Kidney epithelial cell (primary cell): ENCODE measurements at regions not wholly inside any gene's neighbourhood (a gene's known extent, or its start where the extent isn't known, plus 50 kb on each side); places are given as distances from the start of the nearest gene placed in this dataset.

Experiments used
- DNase-seq: peaks from one replicate; pipeline ENCODE4 v3.0.0-alpha.2; 2010; ENCODE audit warnings: low read depth
- H3K27me3 ChIP-seq: 2 replicates; pipeline ENCODE4 v1.6.0; 2011; ENCODE audit warnings: low read length; ENCODE audit not compliant: control insufficient read depth, insufficient read depth
- H3K36me3 ChIP-seq: 2 replicates; pipeline ENCODE4 v1.5.1; 2011; ENCODE audit warnings: low read length; ENCODE audit not compliant: control insufficient read depth, insufficient read depth
- H3K4me3 ChIP-seq: 2 replicates; pipeline ENCODE4 v1.5.1; 2011; ENCODE audit warnings: low read depth, mild to moderate bottlenecking, control low read depth, low read length
- CTCF ChIP-seq: IDR thresholded peaks from 2 replicates; pipeline ENCODE4 v1.5.1; 2011; ENCODE audit warnings: mild to moderate bottlenecking, moderate library complexity, low read length, control low read depth, inconsistent platforms; ENCODE audit not compliant: insufficient read depth, poor library complexity, severe bottlenecking

- Histone ChIP-seq H3K36me3 (no peaks in the 10 kb centered on the region), H3K4me3 (no peak overlapping the region), H3K27me3 (no peaks in the 10 kb centered on the region)
- no peak for DNase-seq
- TF ChIP-seq CTCF = peak; percentile 12
These were observed 180.3 kb downstream of the IPO8 start for GRCh38 chr12:30515351-30515750.

- TF ChIP-seq CTCF = no peak
- Histone ChIP-seq H3K36me3 (no peaks in the 10 kb centered on the region), H3K4me3 (no peak overlapping the region), H3K27me3 (no peaks in the 10 kb centered on the region)
- no peak for DNase-seq
These were observed 181.0 kb downstream of the IPO8 start for GRCh38 chr12:30514666-30515065.

DNA sequence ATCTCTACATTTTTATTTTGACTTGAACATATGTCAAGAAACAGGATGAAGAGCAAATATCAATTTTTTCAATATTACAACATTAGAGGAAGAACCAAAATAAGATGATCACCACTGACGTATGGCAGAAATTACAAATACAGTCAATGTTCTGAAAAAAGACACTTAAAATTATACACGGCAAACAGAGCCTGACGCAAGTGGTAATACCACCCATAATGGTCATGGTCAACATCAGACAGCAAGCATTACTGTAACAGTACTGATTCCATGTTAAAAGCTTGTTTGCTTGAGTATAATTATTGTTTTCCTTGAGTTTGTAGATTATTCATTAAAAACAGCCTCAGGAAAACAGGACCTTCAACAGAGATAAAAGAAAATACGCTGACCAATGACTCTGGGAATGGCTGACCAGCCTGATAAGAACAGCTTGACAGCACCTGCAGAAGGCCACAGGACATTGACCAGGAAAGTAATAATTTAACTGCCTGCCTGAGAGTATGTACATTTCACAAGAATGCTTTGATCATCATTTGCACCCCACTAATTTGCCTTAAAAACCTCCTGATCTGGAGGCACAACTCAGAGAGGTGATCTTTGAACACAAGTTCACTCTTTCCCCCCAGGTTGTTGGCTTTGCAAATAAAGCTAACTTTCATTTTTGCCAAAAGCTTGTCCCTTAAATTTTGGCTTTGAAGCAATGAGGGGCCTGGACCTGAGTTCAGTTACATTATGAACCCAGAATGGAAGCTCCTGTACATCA, 187.3 kb downstream of the IPO8 start:
- Histone ChIP-seq H3K4me3 (no peak overlapping the region), H3K36me3 (no peaks in the 10 kb centered on the region), H3K27me3 (no peaks in the 10 kb centered on the region)
- no peak for DNase-seq
- no peak for TF ChIP-seq CTCF

GRCh38 chr12:30507576-30507975, 188.1 kb downstream of the IPO8 start:
- no peak overlapping the region for H3K4me3 ChIP-seq
- H3K27me3 ChIP-seq = no peaks in the 10 kb centered on the region
- no peak for TF ChIP-seq CTCF
- no peak for DNase-seq
- H3K36me3 ChIP-seq = no peaks in the 10 kb centered on the region

DNA sequence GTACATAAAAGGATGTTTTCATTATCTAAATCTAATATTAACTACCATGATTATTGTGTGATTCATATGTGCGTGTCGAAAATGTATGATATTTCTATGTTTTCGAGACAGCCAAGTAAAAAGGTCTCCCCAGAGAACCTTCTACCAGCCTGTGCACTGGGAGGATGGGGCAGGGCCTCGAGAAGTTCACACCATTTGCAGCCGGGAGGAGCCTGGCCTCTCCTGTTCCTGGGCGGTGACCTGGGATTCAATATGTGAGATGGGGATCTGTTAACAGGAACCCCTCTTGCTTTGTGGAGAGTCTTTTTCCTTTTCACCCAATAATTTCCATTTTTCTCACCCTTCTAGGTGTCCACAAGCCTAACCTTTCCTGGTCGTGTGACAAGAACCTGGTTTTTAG, 189.3 kb downstream of the IPO8 start:
- no peak for TF ChIP-seq CTCF
- DNase-seq = no peak
- H3K27me3 ChIP-seq = no peaks in the 10 kb centered on the region
- H3K4me3 ChIP-seq = no peak overlapping the region
- no peaks in the 10 kb centered on the region for H3K36me3 ChIP-seq

DNA sequence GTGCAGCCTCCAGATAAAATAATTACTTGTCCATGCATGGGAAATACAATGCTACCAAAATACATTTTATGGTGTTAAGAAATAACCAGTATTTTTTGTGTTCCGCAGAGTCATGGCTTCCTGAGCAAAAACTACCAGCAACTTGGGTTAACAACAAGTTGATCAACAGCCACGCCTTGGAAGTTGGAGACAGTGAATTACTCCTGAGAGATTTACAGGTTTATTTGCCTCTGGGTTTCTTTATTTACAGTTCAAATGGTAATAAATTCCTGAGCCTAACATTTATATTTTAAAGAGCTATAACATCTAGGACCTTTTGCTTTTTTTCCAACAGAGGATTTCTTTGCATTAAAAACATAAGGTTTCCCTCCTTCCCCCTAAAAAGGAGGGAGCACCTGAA, 194.0 kb downstream of the IPO8 start:
- no peaks in the 10 kb centered on the region for H3K27me3 ChIP-seq
- DNase-seq = no peak
- no peak overlapping the region for H3K4me3 ChIP-seq
- no peaks in the 10 kb centered on the region for H3K36me3 ChIP-seq
- no peak for TF ChIP-seq CTCF
